GM19324 (cell line): ENCODE measurements at regions not wholly inside any gene's neighbourhood (a gene's known extent, or its start where the extent isn't known, plus 50 kb on each side); places are given as distances from the start of the nearest gene placed in this dataset.

Source experiments
- ATAC-seq: cut with Tn5 transposase; IDR thresholded peaks from one replicate; pipeline ENCODE4 v1.9.1; 2021; ENCODE audit warnings: mild to moderate bottlenecking, moderate library complexity; ENCODE audit not compliant: unreplicated experiment, low FRiP score

GRCh38 chr22:48805516-48805915, 1022.2 kb downstream of the BRD1 start:
- no peak for ATAC-seq

- ATAC-seq, result no peak
Observed at GRCh38 chr22:48804811-48805301, 1022.8 kb downstream of the BRD1 start.

- ATAC-seq, result no peak
Observed at GRCh38 chr22:48803948-48804810, 1023.5 kb downstream of the BRD1 start.

- ATAC-seq, result no peak
Observed at GRCh38 chr22:48803171-48803947, 1024.3 kb downstream of the BRD1 start.

- no peak for ATAC-seq
Observed at GRCh38 chr22:48802576-48802975, 1025.1 kb downstream of the BRD1 start.

- no peak for ATAC-seq
Observed at GRCh38 chr22:48800886-48801607, 1026.6 kb downstream of the BRD1 start.

GRCh38 chr22:48800036-48800885, 1027.4 kb downstream of the BRD1 start:
- ATAC-seq, result no peak

GRCh38 chr22:48799227-48799970, 1028.3 kb downstream of the BRD1 start:
- ATAC-seq, result no peak

- ATAC-seq, result no peak
Observed at GRCh38 chr22:48798281-48799226, 1029.1 kb downstream of the BRD1 start.

- no peak for ATAC-seq
Observed at GRCh38 chr22:48797731-48798130, 1029.9 kb downstream of the BRD1 start.

- ATAC-seq, result no peak
Observed at GRCh38 chr22:48796310-48797015, 1031.2 kb downstream of the BRD1 start.

- no peak for ATAC-seq
Observed at GRCh38 chr22:48795664-48796063, 1032.0 kb downstream of the BRD1 start.

- ATAC-seq, result no peak
Observed at GRCh38 chr22:48794906-48795305, 1032.8 kb downstream of the BRD1 start.

GRCh38 chr22:48793949-48794348, 1033.7 kb downstream of the BRD1 start:
- no peak for ATAC-seq

- ATAC-seq, result no peak
Observed at GRCh38 chr22:48786679-48786996, 1041.0 kb downstream of the BRD1 start.

- no peak for ATAC-seq
Observed at GRCh38 chr22:48785792-48786678, 1041.6 kb downstream of the BRD1 start.
